ENCODE measurements at regions not wholly inside any gene's neighbourhood (a gene's known extent, or its start where the extent isn't known, plus 50 kb on each side); places are given as distances from the start of the nearest gene placed in this dataset.

DNA sequence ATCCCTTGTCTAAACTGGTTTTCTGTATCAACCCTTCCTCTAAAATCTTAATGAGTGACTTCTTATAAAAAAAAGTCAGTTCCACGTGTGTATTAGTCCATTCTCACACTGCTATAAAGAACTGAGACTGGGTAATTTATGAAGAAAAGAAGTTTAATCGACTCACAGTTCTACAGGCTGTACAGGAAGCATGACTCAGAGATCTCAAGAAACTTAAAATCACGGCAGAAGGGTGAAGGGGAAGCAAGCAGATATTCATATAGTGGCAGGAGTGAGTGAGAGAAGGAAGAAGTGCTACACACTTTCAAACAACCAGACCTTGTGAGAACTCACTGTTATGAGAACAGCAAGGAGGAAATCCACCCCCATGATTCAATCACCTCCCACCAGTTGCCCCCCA lies 307.8 kb upstream of the ARRDC3 start:
- no peak for DNase-seq (ENCODE audit: extremely low read depth in 1 of 11, low read depth in 9 of 11, low spot score in 4 of 11)

DNA sequence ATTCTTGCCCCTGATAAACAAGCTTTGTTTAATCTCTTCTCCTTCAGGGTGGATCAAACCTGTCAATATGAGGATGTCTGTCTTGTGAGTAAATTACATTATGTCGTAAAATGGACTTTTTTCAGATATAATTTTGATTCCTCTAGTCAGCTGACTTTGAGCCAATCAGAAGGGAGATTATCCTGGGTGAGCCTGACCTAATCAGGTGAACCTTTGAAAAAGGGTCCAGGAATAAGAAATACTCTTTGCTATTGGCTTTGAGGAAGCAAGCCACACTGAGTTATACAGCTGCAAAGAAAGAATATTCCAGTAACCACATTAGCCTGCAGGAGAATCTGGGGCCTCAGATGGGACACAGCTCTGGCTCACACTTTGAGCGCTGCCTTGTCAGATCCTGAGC lies 304.3 kb upstream of the ARRDC3 start:
- no peak for DNase-seq (ENCODE audit: extremely low read depth in 1 of 11, low read depth in 9 of 11, low spot score in 4 of 11)

DNA sequence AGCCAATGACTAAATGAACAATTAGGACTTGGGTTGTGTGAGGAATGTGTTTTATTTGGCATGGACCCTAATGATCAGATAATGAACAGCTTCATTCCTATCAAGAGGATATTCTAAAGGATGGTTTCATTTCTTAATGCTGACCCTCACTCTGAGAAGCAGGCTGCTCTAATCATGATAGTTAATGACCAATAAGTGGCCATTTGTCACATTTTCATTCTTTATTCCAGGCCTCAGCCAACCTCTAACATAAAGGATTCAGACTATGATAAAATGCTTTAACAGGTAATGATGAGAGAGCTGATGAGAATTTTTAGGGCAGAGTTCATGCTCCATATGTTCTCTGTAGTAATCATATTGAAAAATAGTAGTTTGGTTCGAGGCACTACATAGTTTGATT lies 301.5 kb upstream of the ARRDC3 start:
- no peak for DNase-seq (ENCODE audit: extremely low read depth in 1 of 11, low read depth in 9 of 11, low spot score in 4 of 11)

DNA sequence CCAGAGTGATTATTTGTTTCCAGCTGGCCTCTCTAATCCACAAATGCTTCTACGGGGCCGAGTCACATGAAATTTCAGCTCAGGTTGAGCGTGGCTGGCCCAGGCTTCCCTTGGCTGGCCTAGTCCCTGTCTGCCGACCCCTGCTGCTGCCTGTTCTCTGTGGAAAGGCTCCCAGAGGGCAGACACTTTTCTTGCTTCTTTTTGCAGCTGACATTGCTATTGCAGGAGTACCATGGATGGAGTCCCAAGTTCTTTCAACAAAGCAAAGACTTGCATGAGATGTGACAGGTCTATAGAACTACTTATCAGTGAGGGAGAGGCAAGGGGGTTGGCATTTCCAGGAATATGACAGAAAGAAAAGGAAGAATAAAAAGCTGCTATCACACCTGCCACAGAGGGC lies 287.4 kb upstream of the ARRDC3 start:
- DNase-seq (ENCODE audit: extremely low read depth in 1 of 11, low read depth in 9 of 11, low spot score in 4 of 11), result no peak

DNA sequence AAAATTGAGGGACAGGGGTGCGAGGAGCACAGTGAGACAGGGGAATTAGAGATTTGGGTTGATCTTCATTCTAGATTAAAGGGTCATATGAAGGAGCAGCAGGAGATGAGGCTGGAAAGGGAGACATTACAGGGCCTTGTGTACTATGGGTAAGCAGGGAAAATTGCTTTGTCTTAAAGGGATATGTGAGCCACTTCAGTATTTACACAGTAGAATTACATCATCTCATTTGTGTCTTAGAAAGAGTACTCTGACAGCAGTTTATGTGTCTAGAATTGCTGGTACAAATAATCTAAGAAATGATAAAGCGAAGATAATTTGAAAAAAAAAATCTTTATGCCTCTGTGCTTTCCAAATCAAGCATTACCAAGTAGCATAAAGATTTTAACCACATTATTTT lies 287.0 kb upstream of the ARRDC3 start:
- DNase-seq (ENCODE audit: extremely low read depth in 1 of 11, low read depth in 9 of 11, low spot score in 4 of 11), result no peak

- DNase-seq (ENCODE audit: extremely low read depth in 1 of 11, low read depth in 9 of 11, low spot score in 4 of 11), result no peak
Measured at GRCh38 chr5:91668261-91668660, 285.1 kb upstream of the ARRDC3 start.

DNA sequence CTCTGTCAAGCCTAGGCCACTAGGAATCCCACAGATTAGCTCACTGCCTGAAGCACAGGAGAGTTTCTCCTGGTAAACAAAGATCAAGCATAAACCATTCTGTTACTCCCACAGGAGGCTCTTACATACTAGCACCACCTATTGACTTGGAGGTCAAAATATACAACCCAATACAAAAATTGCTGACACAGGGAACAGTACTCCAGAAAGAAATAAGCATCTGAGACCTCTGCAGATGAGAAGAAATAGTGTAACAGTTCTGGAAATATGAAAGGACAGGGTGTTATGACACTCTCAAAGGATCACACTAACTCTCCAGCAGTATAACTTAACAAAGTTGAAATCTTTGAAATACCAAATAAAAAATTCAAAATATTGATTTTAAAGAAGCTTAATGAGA lies 269.6 kb upstream of the ARRDC3 start:
- DNase-seq (ENCODE audit: extremely low read depth in 1 of 11, low read depth in 9 of 11, low spot score in 4 of 11), result no peak

- no peak for DNase-seq (ENCODE audit: extremely low read depth in 1 of 11, low read depth in 9 of 11, low spot score in 4 of 11)
Measured at GRCh38 chr5:91651704-91652103, 268.6 kb upstream of the ARRDC3 start.

- no peak for DNase-seq (ENCODE audit: extremely low read depth in 1 of 11, low read depth in 9 of 11, low spot score in 4 of 11)
Measured at GRCh38 chr5:91645347-91645746, 262.2 kb upstream of the ARRDC3 start.

DNA sequence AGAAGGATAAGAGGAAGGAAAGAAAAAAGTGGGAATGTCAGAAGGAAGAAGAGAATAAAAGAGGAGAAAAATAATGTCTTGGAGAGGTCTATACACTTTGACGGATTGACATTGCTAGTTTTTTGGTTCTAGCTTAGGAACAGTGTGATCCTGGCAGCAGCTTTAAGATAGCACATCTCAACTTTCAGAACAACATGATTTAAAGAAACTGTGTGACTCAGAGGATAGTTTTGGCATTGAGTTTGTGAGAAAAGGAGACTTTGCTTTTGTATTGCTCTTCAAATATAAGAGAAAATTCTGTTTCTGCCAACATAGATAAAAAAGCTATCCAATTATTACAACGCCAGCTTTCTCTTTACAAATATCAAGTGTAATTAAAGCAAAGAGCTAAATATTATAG lies 260.7 kb upstream of the ARRDC3 start:
- DNase-seq (ENCODE audit: extremely low read depth in 1 of 11, low read depth in 9 of 11, low spot score in 4 of 11), result no peak

- DNase-seq (ENCODE audit: extremely low read depth in 1 of 11, low read depth in 9 of 11, low spot score in 4 of 11), result no peak
Measured at GRCh38 chr5:91642581-91642980, 259.5 kb upstream of the ARRDC3 start.

DNA sequence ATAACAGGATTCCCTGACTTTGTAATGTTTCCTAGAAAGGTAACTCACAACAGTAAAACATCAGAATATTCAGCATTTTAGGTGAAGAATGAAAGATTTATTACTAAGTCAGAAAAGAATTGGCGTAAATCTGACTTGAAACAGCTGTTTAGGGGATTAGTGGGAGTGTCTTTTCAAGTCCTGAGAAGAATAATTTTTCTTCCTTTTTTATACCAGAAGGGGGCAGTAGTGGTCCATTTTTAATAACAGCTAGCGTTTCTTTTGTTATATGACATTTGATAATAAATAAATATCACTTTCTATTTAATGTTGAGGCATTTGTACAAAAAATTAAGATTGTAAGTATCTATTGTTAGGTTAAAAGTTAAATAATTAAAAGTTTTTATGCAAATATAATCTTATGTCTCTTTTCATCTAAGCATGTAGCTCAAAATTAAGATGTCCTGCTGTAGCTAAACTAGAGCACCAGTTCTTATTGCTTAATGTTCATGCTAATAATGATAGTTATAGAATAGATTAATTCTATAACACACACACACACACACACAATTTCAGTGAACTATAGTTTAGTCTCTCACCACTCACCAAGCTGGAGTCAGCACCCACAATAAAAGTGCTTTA lies 258.7 kb upstream of the ARRDC3 start:
- peak; percentile 22 to 58 (median 36) for DNase-seq (ENCODE audit: extremely low read depth in 1 of 11, low read depth in 9 of 11, low spot score in 4 of 11)

DNA sequence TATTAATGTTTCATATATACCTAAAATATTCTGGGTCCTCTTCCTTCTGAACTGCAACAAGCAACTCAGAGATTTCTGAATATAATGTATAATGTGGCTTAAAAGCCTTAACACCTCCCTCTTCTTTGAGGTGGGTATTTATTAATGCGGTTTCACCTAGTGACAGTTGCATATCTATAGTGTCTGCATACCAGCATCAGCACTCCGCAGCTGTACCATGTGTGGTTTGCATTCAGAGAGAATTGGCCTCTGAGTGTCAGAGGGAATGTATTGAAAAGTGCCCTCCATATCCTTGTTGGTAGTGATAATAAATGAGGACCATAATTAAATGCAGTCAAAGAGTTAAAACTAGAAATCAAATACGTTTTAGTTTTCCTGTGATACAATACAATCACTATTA lies 256.6 kb upstream of the ARRDC3 start:
- no peak for DNase-seq (ENCODE audit: extremely low read depth in 1 of 11, low read depth in 9 of 11, low spot score in 4 of 11)

GRCh38 chr5:91638010-91638409 lies 254.9 kb upstream of the ARRDC3 start:
- no peak for DNase-seq (ENCODE audit: extremely low read depth in 1 of 11, low read depth in 9 of 11, low spot score in 4 of 11)

DNA sequence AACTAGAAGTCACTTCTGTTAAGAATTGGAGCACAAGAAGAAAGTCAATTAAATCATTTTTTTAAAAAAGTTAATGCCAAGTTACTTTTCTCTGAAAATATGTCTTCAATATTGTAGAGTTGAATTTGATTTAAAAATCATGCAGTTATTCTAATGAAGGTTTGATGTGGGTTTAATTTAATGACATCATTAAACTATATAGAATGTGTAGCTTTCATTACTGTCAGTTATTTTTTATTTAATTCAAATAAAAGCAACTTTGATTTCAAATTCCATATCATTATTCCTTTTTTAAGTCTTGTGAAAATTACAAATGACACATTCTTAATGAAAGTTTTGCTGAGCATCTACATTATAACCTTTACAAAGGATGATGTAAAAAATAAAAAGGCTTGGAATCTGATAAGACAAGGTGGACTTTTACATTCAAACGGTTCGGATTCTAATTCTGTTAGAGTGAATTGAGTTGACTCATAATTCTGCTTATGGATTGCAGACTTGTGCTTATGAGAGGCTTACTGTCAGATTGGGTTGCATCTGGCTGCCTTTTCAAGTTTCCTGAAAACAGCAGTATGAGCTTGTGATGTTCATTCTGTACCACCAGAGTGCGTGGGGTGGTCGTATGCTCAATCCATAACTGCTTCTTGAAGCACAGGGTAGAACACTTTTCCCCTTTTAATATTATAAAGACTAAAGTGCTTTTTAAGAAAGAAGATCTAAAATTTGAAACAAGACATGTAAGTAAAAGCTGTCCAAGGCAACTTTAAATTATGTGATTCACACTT lies 253.0 kb upstream of the ARRDC3 start:
- DNase-seq (ENCODE audit: extremely low read depth in 1 of 11, low read depth in 9 of 11, low spot score in 4 of 11), result no peak

- DNase-seq (ENCODE audit: extremely low read depth in 1 of 11, low read depth in 9 of 11, low spot score in 4 of 11), result no peak
Measured at GRCh38 chr5:91632871-91633270, 249.8 kb upstream of the ARRDC3 start.

DNA sequence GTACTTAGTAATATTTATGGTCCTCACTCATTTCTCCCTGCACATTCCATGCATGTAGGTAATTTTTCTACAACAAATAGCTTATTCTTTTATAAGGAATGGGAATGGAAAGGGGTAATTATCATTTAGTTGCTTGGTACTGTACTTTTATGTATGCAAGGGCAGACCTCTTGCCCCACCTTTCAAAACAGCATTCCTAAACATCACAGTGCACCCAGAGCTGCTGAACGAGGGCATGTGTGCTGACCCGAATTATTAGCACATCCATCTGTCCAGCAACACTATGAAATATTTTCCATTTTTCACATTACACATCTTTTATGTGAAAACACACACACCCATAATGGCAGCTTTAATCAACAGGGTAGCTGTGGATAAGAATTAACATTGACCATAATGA lies 228.6 kb upstream of the ARRDC3 start:
- DNase-seq (ENCODE audit: extremely low read depth in 1 of 11, low read depth in 9 of 11, low spot score in 4 of 11), result no peak

DNA sequence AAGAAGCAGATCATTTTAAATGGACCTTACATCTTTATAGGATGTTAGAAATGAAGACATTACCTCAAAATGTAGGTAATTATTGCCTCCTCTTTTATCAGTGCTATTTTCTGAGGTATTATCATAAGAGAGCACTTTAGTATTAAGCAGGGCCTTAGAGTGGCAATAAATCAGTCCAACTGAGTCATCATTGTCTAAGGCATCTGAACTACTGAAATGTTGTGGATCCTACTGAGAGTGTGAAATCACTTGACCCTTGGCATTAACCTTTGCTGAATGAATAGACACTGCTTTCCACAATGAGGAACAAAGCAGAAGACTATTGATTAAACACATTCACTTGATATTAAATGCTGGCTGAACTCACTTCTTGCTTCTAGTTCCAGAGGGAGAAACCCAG lies 224.6 kb upstream of the ARRDC3 start:
- DNase-seq (ENCODE audit: extremely low read depth in 1 of 11, low read depth in 9 of 11, low spot score in 4 of 11), result no peak

- DNase-seq (ENCODE audit: extremely low read depth in 1 of 11, low read depth in 9 of 11, low spot score in 4 of 11), result no peak
Measured at GRCh38 chr5:91599863-91600262, 216.7 kb upstream of the ARRDC3 start.

GRCh38 chr5:91598216-91598615 lies 215.1 kb upstream of the ARRDC3 start:
- DNase-seq (ENCODE audit: extremely low read depth in 1 of 11, low read depth in 9 of 11, low spot score in 4 of 11), result no peak

DNA sequence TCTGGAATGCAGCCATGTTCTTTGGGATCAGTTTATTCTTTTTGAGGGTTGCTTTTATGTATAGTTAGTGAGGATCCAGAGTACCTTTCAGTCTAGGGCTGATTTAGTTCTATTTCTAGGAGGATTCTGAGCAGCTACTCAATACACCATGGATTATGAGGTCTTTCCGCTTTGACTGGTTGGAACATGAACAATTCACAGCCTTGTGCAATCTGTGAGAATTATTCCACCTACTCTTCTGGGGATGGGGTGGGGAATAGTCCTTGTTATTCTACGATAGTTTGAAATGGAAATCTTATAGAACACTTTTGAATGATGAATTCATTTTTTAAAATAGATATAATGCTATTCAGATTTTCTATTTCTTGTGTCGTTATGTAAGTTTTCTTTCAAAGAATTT lies 212.3 kb upstream of the ARRDC3 start:
- DNase-seq (ENCODE audit: extremely low read depth in 1 of 11, low read depth in 9 of 11, low spot score in 4 of 11), result no peak

Measured in renal cortex interstitium (tissue), 11 donors.